Psoas muscle (tissue), 7 donors: ENCODE measurements at regions not wholly inside any gene's neighbourhood (a gene's known extent, or its start where the extent isn't known, plus 50 kb on each side); places are given as distances from the start of the nearest gene placed in this dataset.

Source experiments
- ATAC-seq, 4 donors: fragments of 200-7000 bp; cut with Tn5 transposase; one replicate each; pipeline ENCODE4 v1.9.1; 2020; ENCODE audit warnings: moderate library complexity in 3 of 4, mild to moderate bottlenecking in 2 of 4
- DNase-seq, 2 donors: peaks; one replicate each; pipeline ENCODE4 v3.0.0-alpha.2; 2020
- H3K27ac ChIP-seq: fragments of 200-600 bp; one replicate; pipeline ENCODE4 v1.8.0; 2022
- H3K27me3 ChIP-seq, 3 donors: fragments of 200-600 bp in 1 of 3; one replicate each; pipeline versions ENCODE4 v1.6.1 to v1.8.0; 2013 to 2022; ENCODE audit warnings: low read length in 2 of 3, mild to moderate bottlenecking in 2 of 3, moderate library complexity in 1 of 3; ENCODE audit not compliant: insufficient read depth in 3 of 3
- H3K36me3 ChIP-seq, 2 donors: fragments of 200-600 bp in 1 of 2; one replicate each; pipeline versions ENCODE4 v1.6.1 to v1.8.0; 2013 to 2022; ENCODE audit warnings: low read depth in 1 of 2, mild to moderate bottlenecking in 1 of 2, moderate library complexity in 1 of 2; ENCODE audit not compliant: insufficient read depth in 1 of 2
- H3K4me1 ChIP-seq: fragments of 200-600 bp; one replicate; pipeline ENCODE4 v1.8.0; 2022
- H3K4me3 ChIP-seq: fragments of 200-600 bp; one replicate; pipeline ENCODE4 v1.8.0; 2022; ENCODE audit warnings: mild to moderate bottlenecking
- H3K9me3 ChIP-seq: fragments of 200-600 bp; one replicate; pipeline ENCODE4 v1.8.0; 2022
- CTCF ChIP-seq: fragments of 200-600 bp; IDR thresholded peaks from one replicate; pipeline ENCODE4 v1.8.0; 2022; ENCODE audit warnings: antibody characterized with exemption
- WGBS, 3 donors: extraction: QIAGEN DNeasy Blood & Tissue Kit; methylation state at CpG; one replicate each; pipeline versions ENCODE4 v1.1.6 to v1.1.7; 2013; 5-methylcytosine and 5-hydroxymethylcytosine counted together
- intact Hi-C, 2 donors: fragments of 100-400 bp; cut with DNase I; formaldehyde crosslinking; loops; one replicate each; pipeline versions ENCODE4 v1.11.0 to v1.14.2; 2022
- donor health status: healthy with polysubstance abuse.
- donor health status: DM: no; HTN: no; CAD: no; lungs with moderate emphysema.
- donor health status: Bipolar disorder and iron deficiency.
- donor health status: healthy.
- donor health status: DM: yes; HTN: yes; CAD: no.
- donor health status: DM: no; HTN: no; CAD: no.
- donor health status: DM: yes; HTN: yes; CAD: no.

DNA sequence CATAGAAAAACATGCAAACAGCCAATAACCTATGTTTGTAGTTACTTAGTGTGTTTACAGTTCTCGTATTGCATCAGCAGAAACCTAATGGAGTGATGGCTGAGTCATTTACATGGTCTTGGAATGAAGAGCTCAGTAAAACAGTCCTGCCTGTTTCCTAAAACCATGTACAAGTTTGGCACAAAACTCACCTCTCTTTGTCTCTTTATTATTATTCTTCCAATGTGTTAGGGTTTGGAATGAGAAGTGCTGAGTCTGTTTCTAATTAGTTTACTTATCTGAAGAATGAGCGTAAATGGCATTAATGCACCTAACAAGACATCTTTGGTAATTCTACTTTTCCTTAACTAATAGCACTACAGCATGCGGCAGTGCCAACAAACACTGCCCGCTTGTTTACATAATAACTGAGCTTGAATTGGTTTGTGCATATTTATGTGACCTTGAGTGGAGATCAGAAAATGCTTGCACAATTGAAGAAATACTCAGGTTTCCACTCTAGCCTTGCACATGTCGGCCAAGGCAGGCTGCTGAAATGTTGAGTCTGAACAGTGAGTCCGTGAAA, 385.4 kb upstream of the SEMA6D start:
- peak overlapping the region; percentile 2 for H3K4me3 ChIP-seq
- no peaks in the 10 kb centered on the region for H3K36me3 ChIP-seq
- intact Hi-C loops, result loop anchor here in 1 of 2 donors (2.0 kb wide), 1 partner anchor 31 kb away; no protein-coding TSS in a partner anchor
- WGBS, 3 donors, result 50 to 61% (median 55%) methylated on average over 6 of the region's 6 CpGs
- ATAC-seq (peak; percentile 37 to 90 (median 76)), DNase-seq (no peak)
- H3K27me3 ChIP-seq, result no peaks in the 10 kb centered on the region
- H3K27ac ChIP-seq, result peak overlapping the region; percentile 68
- TF ChIP-seq CTCF, result no peak
- peaks cover 19% of the 10 kb centered on the region for H3K4me1 ChIP-seq
- no peaks in the 10 kb centered on the region for H3K9me3 ChIP-seq

DNA sequence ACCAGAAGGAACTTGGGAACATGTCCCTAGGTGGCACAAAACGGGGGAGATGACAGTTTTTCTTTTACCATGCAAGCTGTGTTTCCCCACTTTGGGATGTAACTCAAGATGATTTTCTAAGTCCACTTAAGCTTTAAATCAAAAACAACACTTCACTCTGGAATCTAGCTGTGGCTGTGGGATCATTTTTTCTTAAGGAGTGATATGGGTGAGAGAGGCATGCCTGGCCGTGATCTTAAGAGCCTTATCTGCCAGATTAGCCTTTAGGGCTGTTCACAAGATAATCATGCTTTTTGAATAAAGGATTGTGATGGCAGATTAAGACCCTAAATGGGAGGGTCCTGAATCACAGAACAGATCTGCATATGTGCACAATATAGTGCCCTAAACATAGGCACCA, 384.8 kb upstream of the SEMA6D start:
- DNase-seq (no peak), ATAC-seq (peak in 2 of 4 donors; percentile 41 to 69)
- Histone ChIP-seq H3K27me3 (no peaks in the 10 kb centered on the region), H3K27ac (peak overlapping the region; percentile 68), H3K9me3 (no peaks in the 10 kb centered on the region), H3K4me3 (peak overlapping the region; percentile 2), H3K4me1 (peaks cover 19% of the 10 kb centered on the region), H3K36me3 (no peaks in the 10 kb centered on the region)
- 43 to 50% (median 46%) methylated on average over 2 of the region's 2 CpGs for WGBS, 3 donors
- intact Hi-C loops, result no loop called here
- TF ChIP-seq CTCF, result no peak

- H3K27me3 ChIP-seq, result no peaks in the 10 kb centered on the region
- peaks cover 19% of the 10 kb centered on the region for H3K4me1 ChIP-seq
- no peak for TF ChIP-seq CTCF
- H3K4me3 ChIP-seq, result no peak overlapping the region
- DNase-seq, result no peak
- H3K27ac ChIP-seq, result no peak overlapping the region
- WGBS, 3 donors, result 21 to 38% (median 23%) methylated on average over 5 of the region's 5 CpGs
- intact Hi-C loops, result no loop called here
- no peaks in the 10 kb centered on the region for H3K36me3 ChIP-seq
- no peak for ATAC-seq
- H3K9me3 ChIP-seq, result no peaks in the 10 kb centered on the region
Measured at GRCh38 chr15:47333734-47334133, 383.6 kb upstream of the SEMA6D start.

- H3K36me3 ChIP-seq, result no peaks in the 10 kb centered on the region
- ATAC-seq, result no peak
- TF ChIP-seq CTCF, result no peak
- no peak overlapping the region for H3K27ac ChIP-seq
- no peak overlapping the region for H3K4me3 ChIP-seq
- peaks cover 19% of the 10 kb centered on the region for H3K4me1 ChIP-seq
- H3K9me3 ChIP-seq, result no peaks in the 10 kb centered on the region
- 83 to 90% (median 87%) methylated on average over 3 of the region's 3 CpGs for WGBS, 3 donors
- no peak for DNase-seq
- no peaks in the 10 kb centered on the region for H3K27me3 ChIP-seq
- intact Hi-C loops, result no loop called here
Measured at GRCh38 chr15:47334805-47335535, 382.3 kb upstream of the SEMA6D start.
